A549 (cell line): ENCODE measurements at regions not wholly inside any gene's neighbourhood (a gene's known extent, or its start where the extent isn't known, plus 50 kb on each side); places are given as distances from the start of the nearest gene placed in this dataset.
"Not testable (repeated sequence)": the region's sequence is repeated elsewhere in the genome, so short reads cannot be mapped to it uniquely, and the experiment has no call there.

Experiments used
- CEBPB ChIP-seq, 2 experiments: fragments of >200 bp in 1 of 2; sonication (Bioruptor Twin) in 1 of 2; formaldehyde crosslinking in 1 of 2; IDR thresholded peaks; 2 replicates each; pipeline ENCODE4 v1.6.1; 2012 to 2016
- CTCF ChIP-seq: fragments of >200 bp; sonication (Bioruptor Twin); formaldehyde crosslinking; IDR thresholded peaks from 3 replicates; pipeline ENCODE4 v1.5.1; 2016
- EP300 ChIP-seq, 2 experiments: fragments of >200 bp; sonication (Bioruptor Twin); formaldehyde crosslinking; IDR thresholded peaks; 2 replicates in 1 of 2; 3 replicates in 1 of 2; pipeline ENCODE4 v1.6.1; 2016 to 2017
- ESRRA ChIP-seq: fragments of 150-350 bp; IDR thresholded peaks from 2 replicates; pipeline ENCODE4 v1.6.1; 2014; ENCODE audit warnings: mild to moderate bottlenecking, low read length, borderline replicate concordance
- HMGXB4 ChIP-seq: fragments of 250-450 bp; sonication (Bioruptor Pico); IDR thresholded peaks from 2 replicates; pipeline ENCODE4 v1.5.0; 2021; ENCODE audit warnings: mild to moderate bottlenecking, moderate library complexity, borderline replicate concordance
- MAFK ChIP-seq: fragments of 450-650 bp; IDR thresholded peaks from 2 replicates; pipeline ENCODE4 v1.6.1; 2014; ENCODE audit not compliant: partially characterized antibody
- POLR2A ChIP-seq: IDR thresholded peaks from 2 replicates; pipeline ENCODE4 v1.6.1; 2012; ENCODE audit warnings: mild to moderate bottlenecking, low read length
- RAD21 ChIP-seq, 2 experiments: fragments of >200 bp in 1 of 2; sonication (Bioruptor Twin) in 1 of 2; formaldehyde crosslinking in 1 of 2; IDR thresholded peaks in 1 of 2; conservative IDR thresholded peaks in 1 of 2; 2 replicates in 1 of 2; 3 replicates in 1 of 2; pipeline ENCODE4 v1.6.1; 2012 to 2018; ENCODE audit warnings: inconsistent platforms in 1 of 2
- REST ChIP-seq: fragments of 200-600 bp; sonication (generic); IDR thresholded peaks from 2 replicates; pipeline ENCODE4 v1.6.1; 2016; ENCODE audit warnings: antibody characterized with exemption, mild to moderate bottlenecking, moderate library complexity
- RFX5 ChIP-seq: fragments of 450-650 bp; IDR thresholded peaks from 2 replicates; pipeline ENCODE4 v1.7.1; 2014; ENCODE audit warnings: antibody characterized with exemption, mild to moderate bottlenecking, moderate library complexity
- SMC3 ChIP-seq: fragments of >200 bp; sonication (Bioruptor Twin); formaldehyde crosslinking; IDR thresholded peaks from 3 replicates; pipeline ENCODE4 v1.6.1; 2018; ENCODE audit warnings: inconsistent platforms
- ZC3H11A ChIP-seq: fragments of 450-650 bp; IDR thresholded peaks from 2 replicates; pipeline ENCODE4 v1.6.1; 2014; ENCODE audit warnings: antibody characterized with exemption, mild to moderate bottlenecking
- ZFP36 ChIP-seq: fragments of 450-650 bp; IDR thresholded peaks from 2 replicates; pipeline ENCODE4 v1.6.1; 2014; ENCODE audit warnings: borderline replicate concordance; ENCODE audit not compliant: partially characterized antibody
- TF ChIP-seq, protein P1 (sequence below): IDR thresholded peaks from 2 replicates; pipeline ENCODE4 v1.6.1; 2012

DNA sequence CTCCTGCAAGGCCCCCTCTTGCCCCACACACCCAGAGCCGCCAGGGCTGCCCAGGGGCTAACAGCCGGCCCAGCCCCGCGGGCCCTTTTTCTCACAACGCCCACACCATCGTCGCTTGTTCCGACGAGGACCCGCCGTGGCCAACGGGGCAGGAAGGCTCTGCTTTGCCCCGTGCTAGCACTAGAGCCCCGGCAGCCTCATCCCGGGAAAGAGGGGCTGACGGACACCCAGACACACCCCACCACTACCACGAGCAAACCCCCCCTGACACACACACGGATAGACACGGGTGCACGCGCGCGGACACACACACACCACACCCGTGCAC lies 443.2 kb upstream of the DEFB115 start:
- not testable (repeated sequence) for TF ChIP-seq HMGXB4 (CRISPR knock-in tag); POLR2A; REST; CTCF; RAD21 (conservative IDR thresholded peaks at IDR 0.05 in 1 of 2, IDR thresholded peaks at IDR 0.05 in 1 of 2); ESRRA; ZFP36; MAFK; RFX5; EP300 (IDR thresholded peaks at IDR 0.05); ZC3H11A; CEBPB (IDR thresholded peaks at IDR 0.05); SMC3
- TF ChIP-seq, protein P1, sequence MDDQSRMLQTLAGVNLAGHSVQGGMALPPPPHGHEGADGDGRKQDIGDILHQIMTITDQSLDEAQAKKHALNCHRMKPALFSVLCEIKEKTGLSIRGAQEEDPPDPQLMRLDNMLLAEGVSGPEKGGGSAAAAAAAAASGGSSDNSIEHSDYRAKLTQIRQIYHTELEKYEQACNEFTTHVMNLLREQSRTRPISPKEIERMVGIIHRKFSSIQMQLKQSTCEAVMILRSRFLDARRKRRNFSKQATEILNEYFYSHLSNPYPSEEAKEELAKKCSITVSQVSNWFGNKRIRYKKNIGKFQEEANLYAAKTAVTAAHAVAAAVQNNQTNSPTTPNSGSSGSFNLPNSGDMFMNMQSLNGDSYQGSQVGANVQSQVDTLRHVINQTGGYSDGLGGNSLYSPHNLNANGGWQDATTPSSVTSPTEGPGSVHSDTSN: not testable (repeated sequence)
